HG03097 (cell line): ENCODE measurements at regions not wholly inside any gene's neighbourhood (a gene's known extent, or its start where the extent isn't known, plus 50 kb on each side); places are given as distances from the start of the nearest gene placed in this dataset.

Experiments used
- ATAC-seq: cut with Tn5 transposase; IDR thresholded peaks from one replicate; pipeline ENCODE4 v1.9.1; 2021; ENCODE audit not compliant: unreplicated experiment, low FRiP score

- no peak for ATAC-seq
Observed at GRCh38 chr13:74892096-74892495, 589.9 kb downstream of the TBC1D4 start.

GRCh38 chr13:74891610-74892009 is 590.4 kb downstream of the TBC1D4 start:
- no peak for ATAC-seq

- no peak for ATAC-seq
Observed at GRCh38 chr13:74889321-74889720, 592.6 kb downstream of the TBC1D4 start.

- no peak for ATAC-seq
Observed at GRCh38 chr13:74886502-74886901, 595.5 kb downstream of the TBC1D4 start.

GRCh38 chr13:74883834-74884233 is 598.1 kb downstream of the TBC1D4 start:
- ATAC-seq, result no peak

GRCh38 chr13:74871369-74872070 is 610.4 kb downstream of the TBC1D4 start:
- no peak for ATAC-seq

GRCh38 chr13:74870865-74871264 is 611.1 kb downstream of the TBC1D4 start:
- ATAC-seq, result no peak

- no peak for ATAC-seq
Observed at GRCh38 chr13:74869846-74870245, 612.1 kb downstream of the TBC1D4 start.

GRCh38 chr13:74868049-74868448 is 613.9 kb downstream of the TBC1D4 start:
- ATAC-seq, result no peak

- ATAC-seq, result no peak
Observed at GRCh38 chr13:74867460-74867859, 614.5 kb downstream of the TBC1D4 start.

GRCh38 chr13:74866101-74866500 is 615.9 kb downstream of the TBC1D4 start:
- no peak for ATAC-seq

GRCh38 chr13:74865656-74866055 is 616.3 kb downstream of the TBC1D4 start:
- no peak for ATAC-seq

GRCh38 chr13:74860789-74861188 is 621.2 kb downstream of the TBC1D4 start:
- ATAC-seq, result no peak

GRCh38 chr13:74850893-74851292 is 631.1 kb downstream of the TBC1D4 start:
- ATAC-seq, result no peak

- no peak for ATAC-seq
Observed at GRCh38 chr13:74847966-74848365, 634.0 kb downstream of the TBC1D4 start.

GRCh38 chr13:74845806-74846205 is 636.2 kb downstream of the TBC1D4 start:
- no peak for ATAC-seq

- no peak for ATAC-seq
Observed at GRCh38 chr13:74841651-74842050, 640.3 kb downstream of the TBC1D4 start.

- ATAC-seq, result no peak
Observed at GRCh38 chr13:74841123-74841522, 640.8 kb downstream of the TBC1D4 start.

GRCh38 chr13:74839656-74840055 is 642.3 kb downstream of the TBC1D4 start:
- no peak for ATAC-seq

- ATAC-seq, result no peak
Observed at GRCh38 chr13:74838096-74838495, 643.9 kb downstream of the TBC1D4 start.

- no peak for ATAC-seq
Observed at GRCh38 chr13:74836628-74837027, 645.3 kb downstream of the TBC1D4 start.

GRCh38 chr13:74835579-74835978 is 646.4 kb downstream of the TBC1D4 start:
- no peak for ATAC-seq

GRCh38 chr13:74825938-74826246 is 656.1 kb downstream of the TBC1D4 start:
- ATAC-seq, result no peak
